IMR-90 (cell line): ENCODE measurements at regions not wholly inside any gene's neighbourhood (a gene's known extent, or its start where the extent isn't known, plus 50 kb on each side); places are given as distances from the start of the nearest gene placed in this dataset.

Experiments used
- ATAC-seq: fragments of 200-7000 bp; cut with Tn5 transposase; 2 replicates; pipeline ENCODE4 v1.9.1; 2020; ENCODE audit warnings: low read depth, mild to moderate bottlenecking, moderate library complexity
- BruUV-seq: library from RNA; stranded (reverse); fragments of 400-500 nt; replicated peaks from 2 replicates; lab custom pipeline; 2021; lab: Mats Ljungman, UMichigan
- CTCF ChIA-PET: fragments of 300-600 bp; formaldehyde crosslinking; extraction: SDS; loops from one replicate; lab custom pipeline; 2021; ENCODE audit warnings: antibody characterized with exemption; lab: Yijun Ruan, JAX
- POLR2A ChIA-PET: fragments of 300-600 bp; sonication (Branson Sonifier 250); formaldehyde crosslinking; loops from one replicate; lab custom pipeline; 2022; ENCODE audit warnings: antibody characterized with exemption; ENCODE audit not compliant: unreplicated experiment; lab: Charles Lee
- DNase-seq: peaks from one replicate; pipeline ENCODE4 v3.0.0; 2013
- H2AFZ ChIP-seq: replicated peaks from 2 replicates; pipeline ENCODE3; 2013; ENCODE audit warnings: low read length, mild to moderate bottlenecking; ENCODE audit not compliant: poor library complexity
- H2AK5ac ChIP-seq: 2 replicates; pipeline ENCODE4 v1.6.1; 2013; ENCODE audit warnings: low read depth, low read length, inconsistent platforms
- H2AK9ac ChIP-seq: replicated peaks from 2 replicates; pipeline ENCODE3; 2013; ENCODE audit warnings: mild to moderate bottlenecking, low read depth, low read length, moderate library complexity; ENCODE audit not compliant: poor library complexity
- H2BK120ac ChIP-seq: 2 replicates; pipeline ENCODE4 v1.6.1; 2013; ENCODE audit warnings: low read depth, low read length, inconsistent platforms
- H2BK15ac ChIP-seq: 3 replicates; pipeline ENCODE4 v1.6.1; 2013; ENCODE audit warnings: low read depth, low read length, inconsistent platforms
- H2BK20ac ChIP-seq: 2 replicates; pipeline ENCODE4 v1.6.1; 2013; ENCODE audit warnings: low read depth, mild to moderate bottlenecking, inconsistent platforms, low read length, moderate library complexity
- H2BK5ac ChIP-seq: 2 replicates; pipeline ENCODE4 v1.6.1; 2013; ENCODE audit warnings: mild to moderate bottlenecking, low read depth, low read length, inconsistent platforms; ENCODE audit not compliant: poor library complexity, severe bottlenecking
- H3K14ac ChIP-seq: replicated peaks from 2 replicates; pipeline ENCODE4 v1.6.1; 2013; ENCODE audit warnings: low read depth, low read length, inconsistent platforms
- H3K18ac ChIP-seq: 2 replicates; pipeline ENCODE4 v1.6.1; 2013; ENCODE audit warnings: low read depth, low read length, control low read depth
- H3K23ac ChIP-seq: 2 replicates; pipeline ENCODE4 v1.6.1; 2013; ENCODE audit warnings: low read depth, low read length, inconsistent platforms
- H3K27ac ChIP-seq: 2 replicates; pipeline ENCODE4 v1.5.1; 2013; ENCODE audit warnings: mild to moderate bottlenecking, control low read depth, low read length; ENCODE audit not compliant: insufficient read depth
- H3K27me3 ChIP-seq: 2 replicates; pipeline ENCODE4 v1.6.1; 2013; ENCODE audit warnings: low read length; ENCODE audit not compliant: control insufficient read depth, insufficient read depth
- H3K36me3 ChIP-seq: 2 replicates; pipeline ENCODE4 v1.6.1; 2013; ENCODE audit warnings: low read length, mixed read lengths; ENCODE audit not compliant: control insufficient read depth, insufficient read depth
- H3K4ac ChIP-seq: 2 replicates; pipeline ENCODE4 v1.6.1; 2013; ENCODE audit warnings: low read depth, low read length, inconsistent platforms
- H3K4me1 ChIP-seq: 2 replicates; pipeline ENCODE4 v1.6.1; 2013; ENCODE audit warnings: low read length, mixed read lengths; ENCODE audit not compliant: control insufficient read depth, insufficient read depth
- H3K4me2 ChIP-seq: 2 replicates; pipeline ENCODE4 v1.6.1; 2013; ENCODE audit warnings: low read depth, mild to moderate bottlenecking, control low read depth, low read length, moderate library complexity
- H3K4me3 ChIP-seq: 2 replicates; pipeline ENCODE4 v1.5.1; 2013; ENCODE audit warnings: low read depth, mild to moderate bottlenecking, control low read depth, low read length, moderate library complexity; ENCODE audit not compliant: insufficient read depth
- H3K56ac ChIP-seq: 2 replicates; pipeline ENCODE4 v1.6.1; 2013; ENCODE audit warnings: low read length, inconsistent platforms; ENCODE audit not compliant: insufficient read depth; ENCODE audit errors: extremely low read depth
- H3K79me1 ChIP-seq, 2 experiments: 2 replicates each; pipeline ENCODE4 v1.6.1; 2013; ENCODE audit warnings: low read length in 2 of 2, inconsistent platforms in 1 of 2, low read depth in 1 of 2
- H3K9ac ChIP-seq: 2 replicates; pipeline ENCODE4 v1.6.1; 2013; ENCODE audit warnings: low read depth, low read length, control low read depth
- H3K9me1 ChIP-seq: 2 replicates; pipeline ENCODE4 v1.6.1; 2013; ENCODE audit warnings: low read length, inconsistent platforms; ENCODE audit not compliant: insufficient read depth
- H3K9me3 ChIP-seq: 2 replicates; pipeline ENCODE4 v1.6.1; 2013; ENCODE audit warnings: low read length; ENCODE audit not compliant: control insufficient read depth, insufficient read depth
- H4K20me1 ChIP-seq: 2 replicates; pipeline ENCODE4 v1.6.1; 2013; ENCODE audit warnings: low read length, inconsistent platforms; ENCODE audit not compliant: insufficient read depth
- H4K5ac ChIP-seq: 2 replicates; pipeline ENCODE4 v1.6.1; 2013; ENCODE audit warnings: mild to moderate bottlenecking, low read depth, low read length, control low read depth
- H4K8ac ChIP-seq, 2 experiments: 2 replicates each; pipeline ENCODE4 v1.6.1; 2013; ENCODE audit warnings: low read depth in 2 of 2, low read length in 2 of 2, control low read depth in 1 of 2, inconsistent platforms in 1 of 2
- H4K91ac ChIP-seq: 2 replicates; pipeline ENCODE4 v1.6.1; 2013; ENCODE audit warnings: low read depth, low read length, inconsistent platforms; ENCODE audit not compliant: insufficient read depth
- BHLHE40 ChIP-seq: fragments of 150-350 bp; IDR thresholded peaks from 2 replicates; pipeline ENCODE4 v1.6.1; 2016; ENCODE audit warnings: mild to moderate bottlenecking, low read depth, low read length
- CEBPB ChIP-seq: IDR thresholded peaks from 2 replicates; pipeline ENCODE4 v1.6.1; 2012; ENCODE audit warnings: low read depth, low read length, improper control_type of control experiment
- CHD1 ChIP-seq: IDR thresholded peaks from 2 replicates; pipeline ENCODE4 v1.6.1; 2012; ENCODE audit warnings: low read depth, low read length, improper control_type of control experiment
- FOS ChIP-seq: fragments of 150-350 bp; IDR thresholded peaks from 2 replicates; pipeline ENCODE4 v1.6.1; 2016; ENCODE audit warnings: low read depth, low read length
- MAFK ChIP-seq: IDR thresholded peaks from 2 replicates; pipeline ENCODE4 v1.6.1; 2012; ENCODE audit warnings: low read depth, low read length, improper control_type of control experiment
- MAZ ChIP-seq: IDR thresholded peaks from 2 replicates; pipeline ENCODE4 v1.6.1; 2012; ENCODE audit warnings: low read depth, mild to moderate bottlenecking, low read length, improper control_type of control experiment, moderate library complexity, borderline replicate concordance
- NFE2L2 ChIP-seq: fragments of 150-350 bp; IDR thresholded peaks from 2 replicates; pipeline ENCODE4 v1.6.1; 2016; ENCODE audit warnings: low read depth, mild to moderate bottlenecking, low read length
- RAD21 ChIP-seq: IDR thresholded peaks from 2 replicates; pipeline ENCODE4 v1.6.1; 2012; ENCODE audit warnings: low read length, improper control_type of control experiment
- RCOR1 ChIP-seq: IDR thresholded peaks from 2 replicates; pipeline ENCODE4 v1.6.1; 2012; ENCODE audit warnings: mild to moderate bottlenecking, low read length, improper control_type of control experiment; ENCODE audit not compliant: insufficient replicate concordance
- RFX5 ChIP-seq: IDR thresholded peaks from 2 replicates; pipeline ENCODE4 v1.8.0; 2012; ENCODE audit warnings: low read depth, mild to moderate bottlenecking, low read length, moderate library complexity
- SMC3 ChIP-seq: fragments of 150-350 bp; IDR thresholded peaks from 2 replicates; pipeline ENCODE4 v1.6.1; 2016; ENCODE audit warnings: low read depth, mild to moderate bottlenecking, antibody characterized with exemption, low read length, moderate library complexity
- WGBS, 2 experiments: methylation state at CpG; one replicate each; pipeline versions ENCODE4 v1.1.5 to v1.1.7; 2013; ENCODE audit warnings: missing lambda C conversion rate in 2 of 2; ENCODE audit not compliant: insufficient read length in 1 of 2; ENCODE audit errors: extremely low coverage in 2 of 2; 5-methylcytosine and 5-hydroxymethylcytosine counted together
- dilution Hi-C: fragments of 300-500 bp; cut with HindIII; formaldehyde crosslinking; loops from one replicate; pipeline ENCODE4 v1.14.3; 2018; ENCODE audit warnings: low sequenced_read_pairs; ENCODE audit not compliant: unreplicated experiment
- in situ Hi-C: fragments of 300-500 bp; cut with MboI; formaldehyde crosslinking; loops from 3 replicates; pipeline ENCODE4 v1.14.3; 2019; ENCODE audit warnings: low sequenced_read_pairs, inconsistent platforms, mixed read lengths
- intact Hi-C: fragments of 100-400 bp; cut with micrococcal nuclease; formaldehyde crosslinking; loops from 2 replicates; pipeline ENCODE4 v1.10.0; 2022
- TF ChIP-seq, protein P1 (sequence below): fragments of 150-350 bp; IDR thresholded peaks from 2 replicates; pipeline ENCODE4 v1.6.1; 2017; ENCODE audit warnings: mild to moderate bottlenecking, antibody characterized with exemption, low read length, low read depth

- no peak overlapping the region for H4K5ac ChIP-seq
- no peak overlapping the region for H3K4me3 ChIP-seq
- no peak overlapping the region for H2AFZ ChIP-seq
- ChIA-PET POLR2A (no interaction called here), CTCF (no interaction called here)
- no peak overlapping the region for H3K14ac ChIP-seq
- H3K79me1 ChIP-seq: no peaks in the 10 kb centered on the region
- H2BK15ac ChIP-seq: no peak overlapping the region
- no peaks in the 10 kb centered on the region for H3K27me3 ChIP-seq
- dilution Hi-C loops: no loop called here
- ATAC-seq: no peak
- H4K91ac ChIP-seq: no peak overlapping the region
- no peak overlapping the region for H4K8ac ChIP-seq
- H3K4me2 ChIP-seq: no peak overlapping the region
- H3K18ac ChIP-seq: no peak overlapping the region
- no peak overlapping the region for H2BK20ac ChIP-seq
- TF ChIP-seq CHD1 (no peak), RCOR1 (no peak), SMC3 (no peak), CEBPB (no peak), RAD21 (no peak), FOS (no peak), RFX5 (no peak), NFE2L2 (no peak), MAZ (no peak), MAFK (no peak), BHLHE40 (no peak)
- TF ChIP-seq, protein P1, sequence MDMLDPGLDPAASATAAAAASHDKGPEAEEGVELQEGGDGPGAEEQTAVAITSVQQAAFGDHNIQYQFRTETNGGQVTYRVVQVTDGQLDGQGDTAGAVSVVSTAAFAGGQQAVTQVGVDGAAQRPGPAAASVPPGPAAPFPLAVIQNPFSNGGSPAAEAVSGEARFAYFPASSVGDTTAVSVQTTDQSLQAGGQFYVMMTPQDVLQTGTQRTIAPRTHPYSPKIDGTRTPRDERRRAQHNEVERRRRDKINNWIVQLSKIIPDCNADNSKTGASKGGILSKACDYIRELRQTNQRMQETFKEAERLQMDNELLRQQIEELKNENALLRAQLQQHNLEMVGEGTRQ: no peak
- DNase-seq: no peak
- no peak overlapping the region for H3K9ac ChIP-seq
- in situ Hi-C loops: no loop called here
- no peak overlapping the region for H2AK9ac ChIP-seq
- H3K27ac ChIP-seq: no peak overlapping the region
- H3K9me1 ChIP-seq: no peaks in the 10 kb centered on the region
- H2BK5ac ChIP-seq: no peak overlapping the region
- no peak overlapping the region for H2AK5ac ChIP-seq
- no peak overlapping the region for H3K23ac ChIP-seq
- no CpG with 5 or more reads among the region's 1 CpG for WGBS, 2 experiments
- no peaks in the 10 kb centered on the region for H3K4me1 ChIP-seq
- H3K9me3 ChIP-seq: no peaks in the 10 kb centered on the region
- no peaks in the 10 kb centered on the region for H3K36me3 ChIP-seq
- H3K56ac ChIP-seq: no peak overlapping the region
- H2BK120ac ChIP-seq: no peak overlapping the region
- intact Hi-C loops: no loop called here
- H4K20me1 ChIP-seq: no peaks in the 10 kb centered on the region
- no TSS peak for BruUV-seq
- H3K4ac ChIP-seq: no peak overlapping the region
These were observed 262.4 kb downstream of the INSIG2 start for GRCh38 chr2:118350621-118351020.
